Activated CD4-positive, alpha-beta T cell treated with anti-CD3 and anti-CD28 coated beads, Interleukin-2, amount 10 ng/mL, durations not matched to agents 7 days and 5 days (primary cell): ENCODE measurements at regions not wholly inside any gene's neighbourhood (a gene's known extent, or its start where the extent isn't known, plus 50 kb on each side); places are given as distances from the start of the nearest gene placed in this dataset.

Experiments used
- CTCF ChIA-PET: fragments of 350-600 bp; sonication (Branson Sonifier 250); formaldehyde crosslinking; loops from one replicate; lab custom pipeline; 2021; ENCODE audit warnings: antibody characterized with exemption; lab: Charles Lee
- POLR2A ChIA-PET: fragments of 350-600 bp; sonication (Branson Sonifier 250); formaldehyde crosslinking; loops from one replicate; lab custom pipeline; 2021; ENCODE audit warnings: antibody characterized with exemption; lab: Charles Lee
- DNase-seq: peaks from one replicate; pipeline ENCODE4 v3.0.0-alpha.2; 2020
- H3K27ac Mint-ChIP-seq: one replicate; pipeline ENCODE4 v1.8.0; 2021; ENCODE audit warnings: mild to moderate bottlenecking, moderate library complexity, mixed read lengths
- H3K27me3 Mint-ChIP-seq: one replicate; pipeline ENCODE4 v1.8.0; 2021; ENCODE audit warnings: mixed read lengths
- H3K36me3 Mint-ChIP-seq: one replicate; pipeline ENCODE4 v1.8.0; 2021; ENCODE audit warnings: low read depth, mixed read lengths
- H3K4me1 Mint-ChIP-seq: one replicate; pipeline ENCODE4 v1.8.0; 2021; ENCODE audit warnings: mixed read lengths
- H3K4me3 Mint-ChIP-seq: one replicate; pipeline ENCODE4 v1.8.0; 2021; ENCODE audit warnings: mild to moderate bottlenecking, moderate library complexity, mixed read lengths
- H3K9me3 Mint-ChIP-seq: one replicate; pipeline ENCODE4 v1.8.0; 2021; ENCODE audit warnings: mixed read lengths

GRCh38 chrX:40158036-40158706 is 60.4 kb upstream of the BCOR start:
- Mint-ChIP-seq H3K27ac (peak overlapping the region; percentile 79), H3K27me3 (no peaks in the 10 kb centered on the region), H3K36me3 (no peaks in the 10 kb centered on the region), H3K4me1 (peaks cover 22% of the 10 kb centered on the region), H3K9me3 (no peaks in the 10 kb centered on the region), H3K4me3 (peak overlapping the region; percentile 72)
- DNase-seq = no peak
- CTCF ChIA-PET = no interaction called here
- POLR2A ChIA-PET = no interaction called here

GRCh38 chrX:40157228-40158035 is 59.7 kb upstream of the BCOR start:
- no peak for DNase-seq
- Mint-ChIP-seq H3K36me3 (no peaks in the 10 kb centered on the region), H3K27me3 (no peaks in the 10 kb centered on the region), H3K9me3 (no peaks in the 10 kb centered on the region), H3K27ac (no peak overlapping the region), H3K4me3 (peak overlapping the region; percentile 54), H3K4me1 (peaks cover 21% of the 10 kb centered on the region)
- CTCF ChIA-PET = interaction anchor here (1.2 kb wide), 1 partner anchor 11 kb away, joined by 4 read pairs; no protein-coding TSS in a partner anchor
- POLR2A ChIA-PET = no interaction called here

GRCh38 chrX:40156470-40157227 is 58.9 kb upstream of the BCOR start:
- ChIA-PET CTCF (interaction anchor here (0.5 to 1.2 kb wide), 2 partner anchors 12 to 244 kb away, joined by 4 read pairs; no protein-coding TSS in a partner anchor), POLR2A (no interaction called here)

GRCh38 chrX:40155589-40156469 is 58.1 kb upstream of the BCOR start:
- peak overlapping the region; percentile 67 for H3K4me3 Mint-ChIP-seq
- DNase-seq = no peak
- H3K36me3 Mint-ChIP-seq = no peaks in the 10 kb centered on the region
- H3K4me1 Mint-ChIP-seq = peaks cover 18% of the 10 kb centered on the region
- POLR2A ChIA-PET = interaction anchor here (0.7 kb wide), 1 partner anchor 140 kb away, joined by 3 read pairs; no protein-coding TSS in a partner anchor
- CTCF ChIA-PET = interaction anchor here (0.5 to 1.2 kb wide), 2 partner anchors 13 to 110 kb away, joined by 4 to 5 read pairs; no protein-coding TSS in a partner anchor
- H3K9me3 Mint-ChIP-seq = no peaks in the 10 kb centered on the region
- no peak overlapping the region for H3K27ac Mint-ChIP-seq
- no peaks in the 10 kb centered on the region for H3K27me3 Mint-ChIP-seq

More at GRCh38 chrX:40156470-40157227, 58.9 kb upstream of the BCOR start:
- H3K4me3 Mint-ChIP-seq = no peak overlapping the region
- DNase-seq = no peak
- no peaks in the 10 kb centered on the region for H3K36me3 Mint-ChIP-seq
- H3K27me3 Mint-ChIP-seq = no peaks in the 10 kb centered on the region
- no peak overlapping the region for H3K27ac Mint-ChIP-seq
- H3K4me1 Mint-ChIP-seq = peaks cover 18% of the 10 kb centered on the region
- no peaks in the 10 kb centered on the region for H3K9me3 Mint-ChIP-seq

GRCh38 chrX:40154853-40155588 is 57.3 kb upstream of the BCOR start:
- DNase-seq = no peak
- no peak overlapping the region for H3K27ac Mint-ChIP-seq
- CTCF ChIA-PET = interaction anchor here (0.5 kb wide), 1 partner anchor 109 kb away, joined by 5 read pairs; no protein-coding TSS in a partner anchor
- no peaks in the 10 kb centered on the region for H3K36me3 Mint-ChIP-seq
- H3K9me3 Mint-ChIP-seq = no peaks in the 10 kb centered on the region
- POLR2A ChIA-PET = interaction anchor here (0.7 kb wide), 1 partner anchor 139 kb away, joined by 3 read pairs; no protein-coding TSS in a partner anchor
- H3K4me3 Mint-ChIP-seq = peak overlapping the region; percentile 69
- H3K4me1 Mint-ChIP-seq = peaks cover 18% of the 10 kb centered on the region
- H3K27me3 Mint-ChIP-seq = no peaks in the 10 kb centered on the region

- Mint-ChIP-seq H3K27me3 (no peaks in the 10 kb centered on the region), H3K4me1 (peaks cover 18% of the 10 kb centered on the region), H3K9me3 (no peaks in the 10 kb centered on the region), H3K27ac (no peak overlapping the region), H3K4me3 (peak overlapping the region; percentile 69), H3K36me3 (no peaks in the 10 kb centered on the region)
- CTCF ChIA-PET = no interaction called here
- POLR2A ChIA-PET = no interaction called here
- DNase-seq = no peak
These were observed 56.6 kb upstream of the BCOR start for GRCh38 chrX:40154250-40154852.

- Mint-ChIP-seq H3K4me3 (peak overlapping the region; percentile 69), H3K4me1 (peaks cover 21% of the 10 kb centered on the region), H3K9me3 (no peaks in the 10 kb centered on the region), H3K27ac (peak overlapping the region; percentile 62), H3K27me3 (no peaks in the 10 kb centered on the region), H3K36me3 (no peaks in the 10 kb centered on the region)
- DNase-seq = peak; percentile 54
- ChIA-PET CTCF (interaction anchor here (1.1 kb wide), 1 partner anchor 51 kb away, joined by 3 read pairs; no protein-coding TSS in a partner anchor), POLR2A (no interaction called here)
These were observed 55.8 kb upstream of the BCOR start for GRCh38 chrX:40153345-40154249.

GRCh38 chrX:40152741-40153344 is 55.1 kb upstream of the BCOR start:
- Mint-ChIP-seq H3K27ac (no peak overlapping the region), H3K4me3 (peak overlapping the region; percentile 69), H3K36me3 (no peaks in the 10 kb centered on the region), H3K27me3 (no peaks in the 10 kb centered on the region), H3K9me3 (no peaks in the 10 kb centered on the region), H3K4me1 (peaks cover 23% of the 10 kb centered on the region)
- no peak for DNase-seq
- CTCF ChIA-PET = interaction anchor here (0.6 to 1.1 kb wide), 2 partner anchors 20 to 51 kb away, joined by 3 to 4 read pairs; no protein-coding TSS in a partner anchor
- POLR2A ChIA-PET = no interaction called here

- Mint-ChIP-seq H3K4me3 (peak overlapping the region; percentile 36), H3K27me3 (no peaks in the 10 kb centered on the region), H3K9me3 (no peaks in the 10 kb centered on the region), H3K36me3 (no peaks in the 10 kb centered on the region), H3K27ac (no peak overlapping the region), H3K4me1 (peaks cover 19% of the 10 kb centered on the region)
- no peak for DNase-seq
- ChIA-PET POLR2A (no interaction called here), CTCF (interaction anchor here (0.6 kb wide), 1 partner anchor 20 kb away, joined by 4 read pairs; no protein-coding TSS in a partner anchor)
These were observed 54.5 kb upstream of the BCOR start for GRCh38 chrX:40152173-40152711.
